Panc1 (cell line): ENCODE measurements at regions not wholly inside any gene's neighbourhood (a gene's known extent, or its start where the extent isn't known, plus 50 kb on each side); places are given as distances from the start of the nearest gene placed in this dataset.

ENCODE experiments used
- ATAC-seq: fragments of 200-7000 bp; cut with Tn5 transposase; 2 replicates; pipeline ENCODE4 v1.9.1; 2020; ENCODE audit warnings: mild to moderate bottlenecking, moderate library complexity
- BruUV-seq: library from RNA; stranded (reverse); fragments of 400-500 nt; replicated peaks from 2 replicates; lab custom pipeline; 2021; lab: Mats Ljungman, UMichigan
- CTCF ChIA-PET: fragments of 300-600 bp; sonication (Branson Sonifier 250); formaldehyde crosslinking; loops from one replicate; lab custom pipeline; 2022; ENCODE audit warnings: antibody characterized with exemption; lab: Charles Lee
- POLR2A ChIA-PET: fragments of 300-600 bp; sonication (Branson Sonifier 250); formaldehyde crosslinking; loops from one replicate; lab custom pipeline; 2022; ENCODE audit warnings: antibody characterized with exemption; lab: Charles Lee
- DNase-seq: peaks from one replicate; pipeline ENCODE4 v3.0.0-alpha.2; 2010; ENCODE audit warnings: low read depth, low spot score
- H3K27ac ChIP-seq: 2 replicates; pipeline ENCODE4 v1.5.1; 2011; ENCODE audit warnings: mild to moderate bottlenecking, low read length, inconsistent platforms
- H3K27me3 ChIP-seq: fragments of 200-500 bp; sonication (Bioruptor generic); 2 replicates; pipeline ENCODE4 v1.6.0; 2014; ENCODE audit warnings: low read length, inconsistent platforms; ENCODE audit not compliant: control insufficient read depth, insufficient read depth
- H3K36me3 ChIP-seq: fragments of 200-500 bp; sonication (Bioruptor generic); 2 replicates; pipeline ENCODE4 v1.5.1; 2014; ENCODE audit warnings: inconsistent platforms, mild to moderate bottlenecking, low read length, moderate library complexity; ENCODE audit not compliant: control insufficient read depth, insufficient read depth
- H3K4me1 ChIP-seq: 2 replicates; pipeline ENCODE4 v1.5.1; 2011; ENCODE audit warnings: inconsistent platforms, mild to moderate bottlenecking, low read length, moderate library complexity; ENCODE audit not compliant: control insufficient read depth, insufficient read depth
- H3K4me3 ChIP-seq, 2 experiments: 2 replicates each; pipeline ENCODE4 v1.5.1; 2011 to 2012; ENCODE audit warnings: low read depth in 2 of 2, low read length in 2 of 2, mild to moderate bottlenecking in 2 of 2, inconsistent platforms in 1 of 2, moderate library complexity in 1 of 2
- H3K9me3 ChIP-seq: fragments of 200-500 bp; sonication (Bioruptor generic); 2 replicates; pipeline ENCODE4 v1.5.1; 2014; ENCODE audit warnings: low read depth, mild to moderate bottlenecking, inconsistent platforms, low read length, moderate library complexity; ENCODE audit not compliant: control insufficient read depth, insufficient read depth
- POLR2AphosphoS5 ChIP-seq: IDR thresholded peaks from 2 replicates; pipeline ENCODE4 v1.6.1; 2012; ENCODE audit warnings: mild to moderate bottlenecking, low read depth, low read length, moderate library complexity
- REST ChIP-seq, 2 experiments: IDR thresholded peaks; 2 replicates each; pipeline ENCODE4 v1.6.1; 2011 to 2012; ENCODE audit warnings: low read depth in 2 of 2, control low read depth in 1 of 2, low read length in 1 of 2, mild to moderate bottlenecking in 1 of 2, moderate library complexity in 1 of 2; ENCODE audit not compliant: insufficient read depth in 1 of 2
- SIN3A ChIP-seq: IDR thresholded peaks from 2 replicates; pipeline ENCODE4 v1.6.1; 2012; ENCODE audit warnings: low read depth, mild to moderate bottlenecking, low read length, moderate library complexity, borderline replicate concordance; ENCODE audit not compliant: insufficient read depth
- TCF7L2 ChIP-seq: IDR thresholded peaks from 2 replicates; pipeline ENCODE4 v1.6.1; 2011; ENCODE audit warnings: mild to moderate bottlenecking, low read depth, low read length, inconsistent platforms
- in situ Hi-C: cut with HindIII; loops from 2 replicates; pipeline ENCODE4 v1.10.0; 2016; ENCODE audit warnings: low sequenced_read_pairs, low pct_unique_long_range_greater_than_20kb
- intact Hi-C: fragments of 100-400 bp; cut with micrococcal nuclease; formaldehyde crosslinking; loops from one replicate; pipeline ENCODE4 v1.10.0; 2022; ENCODE audit not compliant: unreplicated experiment
- TF ChIP-seq, protein P1 (sequence below): fragments of 450-650 bp; IDR thresholded peaks from 2 replicates; pipeline ENCODE4 v1.5.1; 2017; ENCODE audit warnings: mild to moderate bottlenecking

DNA sequence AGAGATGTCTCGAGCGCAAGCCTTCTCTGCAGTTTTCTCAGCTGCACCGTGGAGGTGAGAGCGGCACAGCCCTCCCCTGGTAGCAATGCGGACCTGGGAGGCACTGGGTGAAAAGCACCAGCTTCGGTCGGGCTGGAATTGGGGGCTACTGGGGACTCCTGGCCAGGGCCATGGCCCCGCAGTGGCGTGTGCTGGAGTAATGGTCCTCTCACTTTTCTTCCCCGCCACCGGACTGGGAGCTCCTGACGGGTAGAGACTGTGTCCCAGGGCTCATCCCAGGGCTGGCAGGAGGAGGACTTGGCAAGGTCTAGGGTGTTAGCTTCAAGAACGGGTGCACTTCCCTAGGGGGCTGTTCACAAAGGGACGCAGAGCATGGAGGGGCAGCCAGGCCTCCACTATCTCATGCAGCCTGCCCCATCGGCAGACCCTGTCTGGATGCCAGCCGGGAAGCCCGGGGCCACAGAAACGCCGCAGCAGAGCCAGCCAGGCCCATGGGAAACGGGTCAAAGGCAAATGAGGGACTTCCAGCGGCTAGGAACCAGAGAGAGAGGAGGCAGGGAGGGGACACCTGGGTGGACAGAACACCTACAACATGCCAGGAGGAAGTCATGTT is 92.6 kb upstream of the MVB12B start:
- POLR2A ChIA-PET, result no interaction called here
- no TSS peak for BruUV-seq
- in situ Hi-C loops (no loop called here), intact Hi-C loops (no loop called here)
- ATAC-seq (no peak), DNase-seq (no peak)
- Histone ChIP-seq H3K27ac (no peak overlapping the region), H3K9me3 (no peaks in the 10 kb centered on the region), H3K4me1 (no peaks in the 10 kb centered on the region), H3K27me3 (no peaks in the 10 kb centered on the region), H3K4me3 (no peak overlapping the region), H3K36me3 (no peaks in the 10 kb centered on the region)
- TF ChIP-seq, protein P1, sequence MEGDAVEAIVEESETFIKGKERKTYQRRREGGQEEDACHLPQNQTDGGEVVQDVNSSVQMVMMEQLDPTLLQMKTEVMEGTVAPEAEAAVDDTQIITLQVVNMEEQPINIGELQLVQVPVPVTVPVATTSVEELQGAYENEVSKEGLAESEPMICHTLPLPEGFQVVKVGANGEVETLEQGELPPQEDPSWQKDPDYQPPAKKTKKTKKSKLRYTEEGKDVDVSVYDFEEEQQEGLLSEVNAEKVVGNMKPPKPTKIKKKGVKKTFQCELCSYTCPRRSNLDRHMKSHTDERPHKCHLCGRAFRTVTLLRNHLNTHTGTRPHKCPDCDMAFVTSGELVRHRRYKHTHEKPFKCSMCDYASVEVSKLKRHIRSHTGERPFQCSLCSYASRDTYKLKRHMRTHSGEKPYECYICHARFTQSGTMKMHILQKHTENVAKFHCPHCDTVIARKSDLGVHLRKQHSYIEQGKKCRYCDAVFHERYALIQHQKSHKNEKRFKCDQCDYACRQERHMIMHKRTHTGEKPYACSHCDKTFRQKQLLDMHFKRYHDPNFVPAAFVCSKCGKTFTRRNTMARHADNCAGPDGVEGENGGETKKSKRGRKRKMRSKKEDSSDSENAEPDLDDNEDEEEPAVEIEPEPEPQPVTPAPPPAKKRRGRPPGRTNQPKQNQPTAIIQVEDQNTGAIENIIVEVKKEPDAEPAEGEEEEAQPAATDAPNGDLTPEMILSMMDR, result no peak
- CTCF ChIA-PET, result no interaction called here

GRCh38 chr9:126234681-126235335 is 91.8 kb upstream of the MVB12B start:
- ChIA-PET POLR2A (no interaction called here), CTCF (no interaction called here)
- intact Hi-C loops (no loop called here), in situ Hi-C loops (no loop called here)
- ATAC-seq (no peak), DNase-seq (no peak)
- Histone ChIP-seq H3K9me3 (no peaks in the 10 kb centered on the region), H3K27ac (no peak overlapping the region), H3K27me3 (no peaks in the 10 kb centered on the region), H3K36me3 (no peaks in the 10 kb centered on the region), H3K4me3 (no peak overlapping the region), H3K4me1 (no peaks in the 10 kb centered on the region)
- BruUV-seq, result no TSS peak
- TF ChIP-seq SIN3A (no peak), REST (IDR thresholded peaks at IDR 0.05; ENCODE audit: insufficient read depth in 1 of 2, low read depth in 2 of 2, low read length in 1 of 2) (no peak), TCF7L2 (no peak), POLR2AphosphoS5 (no peak)
- TF ChIP-seq, protein P1, result no peak
